Lower leg skin (tissue), 3 donors: ENCODE measurements at regions not wholly inside any gene's neighbourhood (a gene's known extent, or its start where the extent isn't known, plus 50 kb on each side); places are given as distances from the start of the nearest gene placed in this dataset.

Experiments
- POLR2A ChIP-seq, 2 donors: fragments of 450-650 bp; IDR thresholded peaks; one replicate each; pipeline ENCODE4 v1.6.1; 2016 to 2017; ENCODE audit warnings: antibody characterized with exemption in 2 of 2, mild to moderate bottlenecking in 1 of 2, moderate library complexity in 1 of 2
- TF ChIP-seq, protein P1 (sequence below), 3 donors: fragments of 450-650 bp; IDR thresholded peaks; one replicate each; pipeline ENCODE4 v1.5.1; 2016; ENCODE audit warnings: antibody characterized with exemption in 3 of 3, mild to moderate bottlenecking in 3 of 3, moderate library complexity in 2 of 3

DNA sequence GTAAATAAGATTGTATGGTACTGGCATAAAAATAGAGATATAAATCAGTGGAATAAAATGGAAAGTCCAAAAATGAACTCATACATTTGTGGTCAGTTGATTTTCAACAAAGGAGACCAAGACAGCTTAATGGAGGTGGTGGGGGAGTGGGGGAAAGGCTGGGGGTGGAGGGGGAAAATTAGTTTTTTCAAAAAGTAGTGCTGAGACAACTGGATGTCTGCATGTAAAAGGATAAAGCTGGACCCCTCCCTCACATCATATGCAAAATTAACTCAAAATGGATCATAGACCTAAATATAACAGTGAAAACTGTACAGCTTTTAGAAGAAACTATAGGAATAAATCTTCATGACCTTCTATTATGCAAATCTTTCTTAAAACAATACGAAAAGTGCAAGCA, 107.0 kb downstream of the HMHB1 start:
- TF ChIP-seq, protein P1, sequence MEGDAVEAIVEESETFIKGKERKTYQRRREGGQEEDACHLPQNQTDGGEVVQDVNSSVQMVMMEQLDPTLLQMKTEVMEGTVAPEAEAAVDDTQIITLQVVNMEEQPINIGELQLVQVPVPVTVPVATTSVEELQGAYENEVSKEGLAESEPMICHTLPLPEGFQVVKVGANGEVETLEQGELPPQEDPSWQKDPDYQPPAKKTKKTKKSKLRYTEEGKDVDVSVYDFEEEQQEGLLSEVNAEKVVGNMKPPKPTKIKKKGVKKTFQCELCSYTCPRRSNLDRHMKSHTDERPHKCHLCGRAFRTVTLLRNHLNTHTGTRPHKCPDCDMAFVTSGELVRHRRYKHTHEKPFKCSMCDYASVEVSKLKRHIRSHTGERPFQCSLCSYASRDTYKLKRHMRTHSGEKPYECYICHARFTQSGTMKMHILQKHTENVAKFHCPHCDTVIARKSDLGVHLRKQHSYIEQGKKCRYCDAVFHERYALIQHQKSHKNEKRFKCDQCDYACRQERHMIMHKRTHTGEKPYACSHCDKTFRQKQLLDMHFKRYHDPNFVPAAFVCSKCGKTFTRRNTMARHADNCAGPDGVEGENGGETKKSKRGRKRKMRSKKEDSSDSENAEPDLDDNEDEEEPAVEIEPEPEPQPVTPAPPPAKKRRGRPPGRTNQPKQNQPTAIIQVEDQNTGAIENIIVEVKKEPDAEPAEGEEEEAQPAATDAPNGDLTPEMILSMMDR (IDR thresholded peaks at IDR 0.05): no peak
- no peak for TF ChIP-seq POLR2A (IDR thresholded peaks at IDR 0.05)
